Midbrain (tissue), 1 donor: ENCODE measurements at regions not wholly inside any gene's neighbourhood (a gene's known extent, or its start where the extent isn't known, plus 50 kb on each side); places are given as distances from the start of the nearest gene placed in this dataset.
A peak's percentile ranks its signal among the peaks of the same experiment; 100 is the strongest.
"Not testable (repeated sequence)": the region's sequence is repeated elsewhere in the genome, so short reads cannot be mapped to it uniquely, and the experiment has no call there.

Experiments
- DNase-seq: peaks from one replicate; lab custom pipeline; 2025; lab: John Stamatoyannopoulos, UW

- DNase-seq, result no peak
Measured at GRCh38 chr2:176766005-176766404, 446.6 kb upstream of the HNRNPA3 start.

GRCh38 chr2:176768185-176768584, 444.4 kb upstream of the HNRNPA3 start:
- no peak for DNase-seq

GRCh38 chr2:176769021-176769420, 443.6 kb upstream of the HNRNPA3 start:
- DNase-seq, result no peak

- no peak for DNase-seq
Measured at GRCh38 chr2:176769499-176770370, 442.9 kb upstream of the HNRNPA3 start.

- DNase-seq, result no peak
Measured at GRCh38 chr2:176772816-176773215, 439.8 kb upstream of the HNRNPA3 start.

GRCh38 chr2:176774766-176775451, 437.7 kb upstream of the HNRNPA3 start:
- DNase-seq, result no peak

GRCh38 chr2:176777262-176777661, 435.3 kb upstream of the HNRNPA3 start:
- DNase-seq, result no peak

GRCh38 chr2:176779917-176780316, 432.7 kb upstream of the HNRNPA3 start:
- DNase-seq, result no peak

- DNase-seq, result no peak
Measured at GRCh38 chr2:176780348-176780747, 432.2 kb upstream of the HNRNPA3 start.

- no peak for DNase-seq
Measured at GRCh38 chr2:176781570-176782217, 430.9 kb upstream of the HNRNPA3 start.

GRCh38 chr2:176784633-176785200, 427.9 kb upstream of the HNRNPA3 start:
- DNase-seq, result no peak

- no peak for DNase-seq
Measured at GRCh38 chr2:176789751-176790150, 422.8 kb upstream of the HNRNPA3 start.

GRCh38 chr2:176790468-176790867, 422.1 kb upstream of the HNRNPA3 start:
- no peak for DNase-seq

GRCh38 chr2:176793792-176794191, 418.8 kb upstream of the HNRNPA3 start:
- DNase-seq, result no peak

- DNase-seq, result no peak
Measured at GRCh38 chr2:176794392-176794791, 418.2 kb upstream of the HNRNPA3 start.

- DNase-seq, result no peak
Measured at GRCh38 chr2:176795823-176796222, 416.8 kb upstream of the HNRNPA3 start.

- not testable (repeated sequence) for DNase-seq
Measured at GRCh38 chr2:176796677-176797076, 415.9 kb upstream of the HNRNPA3 start.

- no peak for DNase-seq
Measured at GRCh38 chr2:176804392-176804791, 408.2 kb upstream of the HNRNPA3 start.

GRCh38 chr2:176805345-176805744, 407.2 kb upstream of the HNRNPA3 start:
- no peak for DNase-seq

GRCh38 chr2:176812246-176812775, 400.3 kb upstream of the HNRNPA3 start:
- DNase-seq, result peak; percentile 40

GRCh38 chr2:176813156-176813555, 399.4 kb upstream of the HNRNPA3 start:
- no peak for DNase-seq

GRCh38 chr2:176813621-176814049, 399.0 kb upstream of the HNRNPA3 start:
- peak; percentile 12 for DNase-seq
